DMS114 treated with DMSO at 0.1 percent for 48 hours (cell line): ENCODE measurements at regions not wholly inside any gene's neighbourhood (a gene's known extent, or its start where the extent isn't known, plus 50 kb on each side); places are given as distances from the start of the nearest gene placed in this dataset.

Experiments used
- DNase-seq: peaks from one replicate; lab custom pipeline; 2025; ENCODE audit not compliant: unreplicated experiment; lab: John Stamatoyannopoulos, UW

DNA sequence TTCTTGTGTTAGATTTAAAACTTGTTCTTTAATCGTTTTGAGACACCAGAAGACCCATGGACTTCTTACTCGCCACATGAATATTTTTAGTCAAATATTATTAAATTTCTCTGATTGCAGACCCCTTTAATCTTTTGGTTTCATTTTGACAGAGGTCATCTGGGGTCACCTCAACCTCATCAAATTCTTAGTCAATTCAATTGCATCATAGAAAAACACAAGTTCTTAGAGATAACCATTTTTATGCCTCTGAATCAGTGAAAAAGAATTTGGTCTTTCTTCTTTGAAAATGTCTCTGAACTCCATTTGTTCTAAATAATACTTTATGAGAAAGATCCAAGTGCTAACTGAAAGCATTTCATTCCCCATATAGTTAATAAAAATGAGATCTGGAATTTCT, 55.2 kb upstream of the CBLN4 start:
- DNase-seq = no peak

DNA sequence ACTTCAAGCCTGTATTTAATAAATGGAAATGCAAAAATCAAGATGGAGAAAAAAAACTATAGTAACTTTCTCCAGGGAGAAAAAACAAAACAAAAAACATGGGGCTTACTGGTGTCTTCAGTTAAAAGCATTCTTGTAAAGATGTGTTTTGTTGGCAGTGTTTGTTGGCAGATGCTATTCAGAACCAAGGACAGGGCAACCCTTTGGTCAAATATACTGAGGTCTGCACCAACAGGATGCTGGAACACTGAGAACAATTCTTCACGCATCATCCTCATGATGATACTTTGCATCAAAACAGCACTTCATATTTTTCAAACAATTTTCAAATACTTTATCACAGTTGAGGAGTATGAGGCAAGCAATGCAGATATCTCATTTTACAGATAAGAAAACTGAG, 63.7 kb upstream of the CBLN4 start:
- no peak for DNase-seq

DNA sequence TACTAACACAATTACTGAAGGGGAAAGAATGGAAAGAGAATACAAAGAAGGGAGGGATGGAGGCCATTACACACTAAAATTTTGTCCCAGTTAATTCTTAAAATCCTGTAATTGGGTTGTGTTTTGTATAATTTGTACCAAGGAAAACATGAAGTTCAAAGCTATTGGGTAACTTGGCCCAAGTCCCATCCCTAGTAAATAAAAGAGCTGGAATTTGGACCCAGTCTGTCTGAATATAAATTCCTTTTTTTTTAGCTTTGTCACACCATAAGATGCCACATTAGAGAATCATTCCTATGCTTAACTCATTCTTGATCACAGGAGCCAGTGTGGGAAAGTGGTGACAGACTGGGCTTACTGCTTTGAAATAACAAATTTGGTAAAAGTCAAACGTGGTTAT, 66.8 kb upstream of the CBLN4 start:
- DNase-seq = no peak

DNA sequence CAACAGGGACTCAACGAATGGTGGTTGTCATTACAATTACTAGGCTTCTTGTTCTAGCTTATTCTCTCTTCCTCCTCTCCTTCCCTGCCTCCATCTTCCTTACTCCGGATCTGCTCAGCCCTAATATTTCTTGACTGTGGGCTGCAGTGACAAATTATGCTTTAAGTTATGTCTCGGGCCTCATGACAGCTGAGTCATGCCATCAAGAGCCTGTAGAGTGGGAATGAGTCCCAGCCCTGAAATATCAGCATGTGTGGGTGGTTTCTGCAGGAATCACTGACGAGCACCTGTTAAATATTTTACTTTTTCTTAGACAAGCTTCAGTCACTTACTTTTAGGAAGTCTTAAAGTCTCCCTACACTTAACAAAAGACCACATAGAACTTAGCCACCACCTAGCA, 83.1 kb upstream of the CBLN4 start:
- DNase-seq = no peak

DNA sequence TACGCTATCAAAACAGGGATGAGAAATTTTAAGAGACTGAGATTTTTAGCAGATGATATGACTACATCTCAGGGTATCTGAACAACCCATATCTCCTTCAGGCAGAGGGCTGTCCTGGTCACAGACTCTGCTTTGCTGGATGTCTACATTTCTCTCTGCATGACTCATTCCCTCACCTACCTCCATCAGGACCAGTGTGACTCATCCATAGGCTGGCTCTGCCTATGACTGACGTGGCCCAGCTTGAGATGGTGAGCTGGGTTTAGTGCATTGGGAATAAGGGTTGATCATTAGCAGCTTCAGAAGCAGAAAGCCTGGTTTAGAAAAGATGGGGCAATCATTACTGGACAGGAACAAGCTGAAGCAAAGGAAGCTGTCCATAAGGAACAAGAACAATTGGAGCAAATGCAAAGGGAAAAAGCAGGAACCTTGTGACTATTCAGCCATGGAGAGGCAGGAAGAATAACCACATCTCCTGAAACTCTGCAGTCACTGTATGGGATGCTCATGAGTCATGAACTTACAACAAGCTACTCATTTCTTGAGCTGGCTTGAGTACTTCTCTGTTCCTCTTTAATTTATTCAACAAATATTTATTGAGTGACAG, 86.4 kb upstream of the CBLN4 start:
- DNase-seq = no peak

DNA sequence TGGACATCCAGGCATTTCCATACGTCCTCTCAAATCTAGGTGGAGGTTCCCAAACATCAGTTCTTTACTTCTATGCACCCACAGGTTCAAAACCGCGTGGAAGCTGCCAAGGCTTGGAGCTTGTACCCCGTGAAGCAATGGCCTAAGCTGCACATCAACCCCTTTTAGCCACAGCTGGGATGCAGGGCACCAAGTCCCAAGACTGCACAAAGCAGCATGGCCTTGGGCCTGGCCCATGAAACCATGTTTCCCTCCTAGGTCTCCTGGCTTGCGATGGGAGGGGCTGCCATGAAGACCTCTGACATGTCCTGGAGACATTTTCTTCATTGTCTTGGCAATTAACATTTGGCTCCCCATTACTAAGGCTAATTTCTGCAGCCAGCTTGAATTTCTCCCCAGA, 88.9 kb upstream of the CBLN4 start:
- no peak for DNase-seq

DNA sequence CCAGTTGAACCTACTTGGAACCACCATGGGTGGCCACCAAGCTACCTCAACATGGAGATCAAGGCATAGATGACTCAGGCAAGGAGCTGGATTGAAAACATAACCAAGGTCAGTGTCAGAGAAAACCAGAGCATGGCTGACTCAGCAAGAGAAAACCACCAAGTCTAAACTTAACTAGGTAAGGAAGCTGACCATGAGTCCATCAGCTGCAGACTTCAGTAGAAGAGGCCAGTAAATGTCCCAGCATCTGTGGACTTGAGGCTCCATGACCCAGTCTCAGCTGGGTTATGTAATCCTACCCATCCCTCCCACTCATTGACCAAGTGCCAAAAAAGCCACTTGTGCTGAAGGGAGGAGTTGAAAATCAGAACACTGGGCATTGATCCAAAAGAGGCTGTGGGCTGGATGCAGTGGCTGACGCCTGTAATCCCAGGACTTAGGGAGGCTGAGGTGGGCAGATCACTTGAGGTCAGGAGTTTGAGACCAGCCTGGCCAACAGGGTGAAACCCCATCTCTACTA, 93.7 kb upstream of the CBLN4 start:
- no peak for DNase-seq

DNA sequence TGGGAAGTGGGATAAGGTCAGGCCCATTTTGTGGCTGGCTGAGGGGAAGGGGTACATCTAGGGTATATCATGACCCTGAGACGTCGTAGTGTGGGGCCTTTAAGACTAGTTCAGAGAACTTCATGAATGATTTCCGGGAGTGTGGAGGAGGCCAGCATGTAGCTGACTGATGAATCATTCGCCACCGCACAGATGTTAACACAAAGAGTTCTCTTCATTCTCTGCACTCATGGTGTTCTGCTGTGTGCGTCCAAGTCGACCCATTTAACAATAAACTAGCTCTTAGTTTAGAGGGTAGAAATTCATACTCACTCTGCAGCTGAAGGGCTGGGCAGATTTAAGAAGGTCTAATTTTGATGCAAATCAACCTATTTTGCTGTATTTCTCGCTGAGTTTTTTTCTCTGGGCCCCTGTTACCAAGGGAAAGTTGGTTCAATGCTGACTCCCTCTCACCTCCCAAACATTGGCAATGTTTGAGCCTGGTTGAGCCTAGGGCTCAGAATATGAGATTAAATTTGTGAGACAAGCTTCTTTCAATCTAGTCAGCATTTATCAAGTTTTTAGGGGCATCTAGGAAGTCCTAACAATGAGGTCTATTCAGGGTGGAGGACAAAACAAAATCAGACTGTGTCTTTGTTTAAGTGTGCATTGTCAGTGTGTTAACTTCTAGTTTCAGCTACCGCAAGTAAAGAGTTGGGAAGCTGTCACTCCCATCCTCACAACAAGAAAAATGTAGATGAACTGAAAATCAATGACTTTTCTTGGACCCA, 106.8 kb upstream of the CBLN4 start:
- no peak for DNase-seq

DNA sequence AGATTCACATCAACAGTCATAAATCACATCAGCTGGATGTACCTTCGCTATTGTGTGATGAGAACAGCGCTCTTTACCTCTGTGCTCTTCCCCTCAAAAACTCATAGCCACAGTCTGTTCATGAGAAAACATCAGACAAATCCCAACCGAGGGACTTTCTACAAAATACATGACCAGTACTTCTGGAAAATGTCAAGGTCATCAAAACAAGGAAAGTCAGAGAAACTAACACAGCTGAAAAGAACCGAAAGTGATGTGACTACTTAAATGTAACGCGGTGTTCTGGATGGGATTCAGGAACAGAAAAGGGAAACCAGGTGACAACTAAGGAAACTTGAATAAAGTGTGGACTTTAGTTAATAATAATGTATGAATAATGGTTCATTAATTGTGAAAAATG, 112.0 kb upstream of the CBLN4 start:
- no peak for DNase-seq

DNA sequence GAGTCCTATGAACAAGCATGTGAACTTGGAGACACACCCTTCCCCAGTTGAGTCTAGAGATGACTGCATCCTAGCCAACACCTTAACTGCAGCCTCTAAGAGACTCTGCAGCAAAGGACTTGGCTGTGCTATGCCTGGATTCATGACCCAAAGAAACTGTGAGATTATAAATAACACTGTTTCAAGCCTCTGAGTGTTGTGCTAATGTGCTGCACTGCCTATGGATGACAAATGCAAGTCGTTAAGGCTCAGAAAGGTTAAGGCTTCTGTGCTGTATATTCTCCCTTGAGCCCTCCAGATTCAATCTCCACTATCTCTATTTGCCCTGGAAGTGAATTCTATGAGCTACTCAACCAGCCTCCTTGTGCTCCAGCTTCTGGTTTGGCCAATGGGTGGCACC, 116.5 kb upstream of the CBLN4 start:
- DNase-seq = no peak

DNA sequence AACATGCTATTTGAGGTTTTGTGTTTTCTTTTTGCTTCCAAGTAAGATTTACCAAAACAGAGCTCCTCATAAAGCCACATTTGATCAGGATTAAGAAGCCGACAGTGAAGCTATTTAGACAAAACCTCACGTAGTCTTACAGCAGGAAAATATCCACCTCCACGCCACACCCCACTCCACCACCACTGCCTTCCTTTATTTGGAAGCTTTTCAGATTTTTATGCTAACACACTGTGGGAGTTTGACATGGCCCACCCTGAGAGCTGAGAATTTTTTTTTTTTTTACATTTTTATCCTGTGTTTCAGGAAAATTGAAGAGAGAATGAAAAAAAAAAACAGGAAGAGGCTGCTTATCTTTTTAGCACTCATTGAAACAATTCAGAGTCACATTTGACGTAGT, 104.8 kb upstream of the MC3R start:
- no peak for DNase-seq

DNA sequence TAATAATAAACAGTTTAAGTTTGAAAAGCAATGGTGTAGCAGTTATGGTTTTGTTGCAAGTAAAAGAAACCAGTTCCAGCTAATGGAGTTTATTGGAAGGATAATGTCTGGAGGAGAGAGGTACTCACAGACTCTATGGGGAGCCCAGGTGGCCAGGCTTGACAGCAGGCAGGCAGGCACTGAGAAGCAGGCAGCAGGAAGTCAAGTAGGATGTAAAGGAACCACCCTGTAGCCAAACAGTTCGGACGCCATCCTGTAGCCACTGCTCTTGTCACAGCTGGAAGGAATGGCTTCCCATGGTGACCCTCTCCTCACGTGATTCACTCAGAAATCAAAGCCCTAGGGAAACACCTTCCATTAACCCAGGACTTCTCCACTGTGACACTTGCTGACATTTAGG, 96.7 kb upstream of the MC3R start:
- no peak for DNase-seq

DNA sequence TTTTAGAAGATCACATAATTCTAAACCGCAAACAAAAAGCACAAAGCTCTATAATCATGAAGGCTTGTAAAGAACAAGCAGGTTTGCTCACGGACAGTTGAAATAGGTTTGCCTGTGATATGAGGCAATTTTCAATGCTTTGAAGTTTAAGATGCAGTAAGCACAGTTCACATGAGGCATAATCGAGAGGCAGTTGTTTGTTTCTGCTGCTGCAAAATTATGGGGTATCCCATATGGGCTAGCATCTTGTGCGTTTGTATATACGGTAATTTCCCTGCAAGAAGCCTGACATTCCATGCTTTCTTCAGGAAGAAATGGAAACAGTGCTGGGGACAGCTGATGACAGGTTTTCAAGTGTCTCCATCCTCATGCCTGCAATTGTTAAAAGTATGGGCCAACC, 94.6 kb upstream of the MC3R start:
- no peak for DNase-seq

DNA sequence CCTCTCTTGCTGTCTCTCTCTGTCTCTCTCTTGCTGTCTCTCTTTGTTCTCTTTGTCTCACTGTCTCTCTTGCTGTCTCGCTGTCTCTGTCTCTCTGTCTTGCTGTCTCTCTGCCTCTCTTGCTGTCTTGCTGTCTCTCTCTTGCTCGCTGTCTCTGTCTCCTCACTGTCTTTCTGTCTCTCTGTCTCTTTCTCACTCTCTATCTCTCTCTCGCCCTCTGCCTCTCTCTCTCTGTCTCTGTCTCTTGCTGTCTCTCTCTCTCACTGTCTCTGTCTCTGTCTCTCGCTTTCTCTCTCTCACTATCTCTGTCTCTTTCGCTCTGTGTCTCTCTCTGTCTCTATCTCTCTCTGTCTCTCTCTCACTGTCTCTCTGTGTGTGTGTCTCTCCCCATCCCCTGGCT, 92.9 kb upstream of the MC3R start:
- DNase-seq = no peak

DNA sequence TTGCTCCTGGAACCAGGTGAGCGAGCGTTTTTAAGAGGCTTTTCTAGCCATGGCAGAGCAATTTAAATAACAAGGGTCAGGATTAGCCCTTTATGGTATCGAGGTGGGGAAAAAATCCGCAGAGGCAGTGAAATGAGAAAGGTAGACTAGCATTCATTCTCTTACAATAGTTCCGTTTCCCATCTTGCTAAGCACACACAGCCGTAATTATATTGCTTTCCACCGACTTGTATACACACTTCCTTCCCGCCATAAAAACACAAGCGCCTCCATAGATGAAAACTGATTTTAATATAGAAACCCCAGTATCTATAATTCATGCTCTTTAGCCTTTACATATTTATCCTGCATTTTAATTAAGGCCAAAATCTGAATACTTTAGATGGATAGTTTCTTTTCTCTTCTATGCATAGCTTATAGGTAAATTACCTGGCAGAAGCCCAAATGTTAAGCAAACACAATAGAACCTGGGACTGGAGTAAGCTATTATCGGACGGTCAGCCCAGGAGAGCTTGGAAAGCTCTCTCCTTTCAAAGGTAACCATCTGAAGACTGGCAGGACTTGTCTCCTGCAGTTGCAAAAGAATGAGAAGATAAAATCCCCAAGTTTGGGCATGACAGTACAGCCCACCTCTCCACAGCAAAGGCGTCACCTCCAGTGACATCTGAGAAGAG, 90.9 kb upstream of the MC3R start:
- DNase-seq = no peak

DNA sequence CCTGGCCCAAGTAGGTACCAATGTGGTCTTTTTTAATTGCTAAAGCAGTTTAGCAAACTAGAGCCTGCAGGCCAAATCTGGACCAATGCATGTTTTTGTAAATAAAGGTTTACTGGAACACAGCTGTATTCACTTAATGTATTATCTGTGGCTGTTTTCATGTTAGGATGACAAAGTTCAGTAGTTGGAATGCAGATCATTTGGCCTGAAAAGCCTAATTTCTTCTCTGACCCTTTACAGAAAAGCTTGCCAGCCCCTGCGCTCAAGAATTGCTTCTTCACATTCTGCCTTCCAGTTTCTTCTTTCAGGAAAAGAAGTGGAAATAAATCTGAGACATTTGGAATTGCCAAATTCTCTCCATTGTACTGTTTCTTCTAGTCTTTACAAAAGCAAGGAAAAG, 90.0 kb upstream of the MC3R start:
- DNase-seq = no peak

DNA sequence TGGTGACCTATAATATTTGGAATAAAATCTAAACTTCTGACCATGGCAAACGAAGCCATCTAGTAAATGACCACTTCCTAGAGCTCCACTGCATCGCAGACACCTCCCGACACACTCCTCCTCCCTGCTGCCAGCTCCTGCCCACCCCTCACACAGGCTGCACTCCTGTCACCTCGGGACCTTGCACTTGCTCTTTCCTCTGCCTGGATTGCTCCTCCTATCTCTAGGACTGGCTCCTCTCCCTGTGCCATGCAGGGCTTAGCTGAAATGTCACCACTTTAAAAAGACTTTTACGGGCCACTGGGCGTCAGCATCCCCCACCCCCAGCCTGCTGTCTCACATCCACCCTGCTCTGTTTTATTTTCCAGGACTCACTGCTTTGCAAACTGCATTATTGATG, 87.6 kb upstream of the MC3R start:
- DNase-seq = no peak

DNA sequence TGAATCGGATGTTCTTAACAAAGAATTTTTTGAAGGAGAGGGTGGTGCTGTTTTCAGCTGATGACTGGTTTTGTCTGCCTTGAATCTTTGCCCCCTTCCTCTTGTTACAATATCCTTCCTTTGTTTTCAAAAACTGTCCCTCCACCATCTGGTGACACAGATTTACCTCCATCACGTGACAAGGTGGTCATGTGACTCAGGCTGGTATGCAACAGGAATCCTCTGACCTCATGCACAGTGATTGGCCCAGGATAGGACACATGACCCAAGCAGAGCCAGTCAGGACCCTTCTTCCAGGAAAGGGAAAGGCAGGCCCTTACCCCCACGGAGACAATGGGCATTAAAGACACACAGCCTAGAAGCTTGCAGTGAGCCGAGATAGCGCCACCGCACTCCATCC, 84.7 kb upstream of the MC3R start:
- no peak for DNase-seq

DNA sequence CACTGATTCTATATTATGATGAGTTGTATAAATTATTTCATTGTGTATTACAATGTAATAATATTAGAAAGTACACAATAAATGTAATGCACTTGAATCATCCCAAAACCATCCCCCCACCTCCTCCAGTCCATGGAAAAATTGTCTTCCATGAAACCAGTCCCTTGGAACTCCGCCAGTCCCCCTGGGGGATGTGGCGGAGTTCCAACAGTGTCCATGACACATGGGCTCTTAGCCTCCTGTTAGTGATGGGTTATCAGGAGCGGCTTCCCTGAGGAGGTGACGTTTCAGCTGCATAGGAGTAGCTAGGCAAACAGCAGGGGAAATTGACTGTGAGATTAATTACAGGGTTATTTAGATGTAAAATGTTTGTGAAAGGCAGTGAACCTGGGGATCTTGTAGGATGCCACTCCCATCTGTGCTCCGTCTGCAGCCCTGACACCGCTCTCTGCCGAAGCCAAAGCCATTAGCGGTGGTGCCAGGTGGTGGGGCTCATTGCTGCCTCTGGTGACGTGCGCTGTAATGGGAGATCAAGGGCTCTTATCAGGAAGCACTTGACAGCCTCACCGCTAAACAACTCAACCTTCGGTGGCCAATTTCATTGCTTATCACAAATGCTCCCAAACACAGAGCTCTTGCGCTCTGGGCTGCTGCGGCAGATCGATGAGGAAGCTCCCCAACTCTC, 81.6 kb upstream of the MC3R start:
- no peak for DNase-seq

DNA sequence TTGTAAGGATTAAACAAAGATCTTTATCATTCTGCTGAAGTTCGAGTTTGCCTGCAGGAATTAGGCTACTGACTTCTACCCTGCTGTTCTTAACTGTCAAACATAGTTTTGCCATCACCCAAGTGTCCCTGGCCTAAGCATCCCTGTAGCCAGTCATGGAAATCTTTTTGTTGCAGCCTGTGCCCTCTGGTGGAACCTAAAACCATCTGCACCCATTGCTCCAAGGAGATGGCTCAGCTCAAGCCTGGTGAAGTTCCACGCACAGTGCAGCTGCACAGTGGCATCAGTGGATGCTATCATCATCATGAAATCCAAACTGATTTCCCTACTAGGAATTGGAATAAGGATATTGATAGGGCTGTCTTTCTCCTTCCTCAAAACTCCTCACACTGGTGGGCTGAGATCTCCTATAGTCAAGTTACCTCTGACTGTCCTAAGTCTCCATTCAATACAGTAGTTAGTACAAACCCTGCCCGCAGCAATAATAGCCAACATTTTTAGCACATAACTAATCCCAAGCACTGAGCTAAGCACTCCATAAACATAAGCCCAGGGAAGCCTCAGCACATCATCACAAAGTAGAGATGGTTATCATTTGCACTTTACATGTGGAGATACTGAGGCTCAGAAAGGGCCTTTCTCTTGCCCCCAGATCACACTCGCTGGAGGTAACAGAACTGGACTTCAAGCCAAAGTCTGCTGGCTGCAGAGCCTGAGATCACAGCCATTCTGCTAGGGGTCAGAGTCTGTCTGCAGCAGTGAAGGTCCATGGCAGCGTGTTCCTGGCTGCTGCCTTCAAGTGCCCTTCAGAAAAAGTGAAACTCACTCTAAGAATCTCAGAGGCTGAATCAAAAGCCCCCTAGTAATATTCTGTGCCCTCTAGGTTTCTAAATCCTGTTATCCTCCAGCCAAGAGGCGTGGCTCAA, 77.2 kb upstream of the MC3R start:
- DNase-seq = peak; percentile 60

DNA sequence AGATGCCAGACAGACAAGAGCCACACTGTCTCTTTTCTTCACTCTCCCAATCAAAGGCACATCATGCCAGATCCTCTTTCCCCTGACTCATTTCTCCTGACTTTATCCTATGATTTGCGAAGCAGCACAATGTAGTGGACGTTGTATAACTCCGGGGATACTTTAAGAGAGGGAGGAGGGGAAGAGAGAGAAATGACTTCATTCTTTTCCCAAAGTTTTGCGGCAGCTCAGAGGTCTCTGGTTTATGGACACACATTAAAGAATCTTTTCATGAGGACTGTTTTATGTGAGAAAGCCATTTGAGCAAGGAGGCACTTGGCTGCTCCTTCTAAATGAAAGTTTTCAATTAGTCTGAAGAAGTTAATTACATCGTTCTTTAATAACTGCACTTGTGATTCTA, 75.1 kb upstream of the MC3R start:
- DNase-seq = no peak
